B cell (primary cell): ENCODE measurements at regions not wholly inside any gene's neighbourhood (a gene's known extent, or its start where the extent isn't known, plus 50 kb on each side); places are given as distances from the start of the nearest gene placed in this dataset.

Experiments
- ATAC-seq: fragments of 200-7000 bp; cut with Tn5 transposase; one replicate; pipeline ENCODE4 v1.10.0; 2021; ENCODE audit warnings: low read depth, mild to moderate bottlenecking, moderate number of reproducible peaks, moderate library complexity
- CTCF ChIA-PET: fragments of 350-600 bp; sonication (Branson Sonifier 250); formaldehyde crosslinking; loops from one replicate; lab custom pipeline; 2021; ENCODE audit warnings: antibody characterized with exemption, inconsistent platforms; lab: Charles Lee
- POLR2A ChIA-PET: fragments of 350-600 bp; sonication (Branson Sonifier 250); formaldehyde crosslinking; loops from one replicate; lab custom pipeline; 2021; ENCODE audit warnings: antibody characterized with exemption; lab: Charles Lee
- DNase-seq: peaks from one replicate; pipeline ENCODE4 v3.0.0; 2013
- H2AFZ ChIP-seq: 2 replicates; pipeline ENCODE4 v1.6.1; 2012; ENCODE audit warnings: mild to moderate bottlenecking, low read depth, low read length; ENCODE audit not compliant: insufficient read depth, poor library complexity, severe bottlenecking
- H3K27ac ChIP-seq, 2 donors: 1 replicate in 1 of 2; 2 replicates in 1 of 2; pipeline ENCODE4 v1.5.1; 2012 to 2013; ENCODE audit warnings: low read length in 2 of 2, mild to moderate bottlenecking in 2 of 2, moderate library complexity in 1 of 2
- H3K27me3 ChIP-seq, 4 experiments: fragments of 200-600 bp in 1 of 4; sonication (generic) in 1 of 4; replicated peaks in 1 of 4; 1 replicate in 2 of 4; 2 replicates in 2 of 4; pipeline versions ENCODE4 v1.6.1 to v1.7.0; 2013 to 2016; ENCODE audit warnings: low read length in 3 of 4, mild to moderate bottlenecking in 2 of 4, mixed read lengths in 1 of 4, moderate library complexity in 1 of 4; ENCODE audit not compliant: insufficient read depth in 4 of 4, control insufficient read depth in 3 of 4; ENCODE audit errors: control extremely low read depth in 1 of 4
- H3K36me3 ChIP-seq, 2 experiments: replicated peaks in 1 of 2; 1 replicate in 1 of 2; 2 replicates in 1 of 2; pipeline versions ENCODE4 v1.6.1 to v1.7.1; 2013; ENCODE audit warnings: low read length in 1 of 2; ENCODE audit not compliant: insufficient read depth in 2 of 2, control insufficient read depth in 1 of 2; ENCODE audit errors: control extremely low read depth in 1 of 2, extremely low read depth in 1 of 2
- H3K4me1 ChIP-seq, 2 donors: fragments of 200-600 bp in 1 of 2; sonication (generic) in 1 of 2; 1 replicate in 1 of 2; 2 replicates in 1 of 2; pipeline versions ENCODE4 v1.5.1 to v1.6.1; 2013 to 2017; ENCODE audit warnings: low read length in 2 of 2; ENCODE audit not compliant: control insufficient read depth in 2 of 2, insufficient read depth in 2 of 2
- H3K4me2 ChIP-seq: replicated peaks from 2 replicates; pipeline ENCODE3; 2012; ENCODE audit warnings: mild to moderate bottlenecking, low read depth, low read length; ENCODE audit not compliant: poor library complexity, severe bottlenecking
- H3K4me3 ChIP-seq, 5 experiments: fragments of 200-600 bp in 1 of 5; sonication (generic) in 1 of 5; 1 replicate in 3 of 5; 2 replicates in 2 of 5; pipeline versions ENCODE4 v1.5.1 to v1.7.0; 2011 to 2016; ENCODE audit warnings: low read length in 4 of 5, mild to moderate bottlenecking in 4 of 5, low read depth in 2 of 5, control low read depth in 1 of 5, moderate library complexity in 1 of 5; ENCODE audit not compliant: insufficient read depth in 1 of 5; ENCODE audit errors: control extremely low read depth in 1 of 5, extremely low read depth in 1 of 5
- H3K79me2 ChIP-seq: fragments of 200-600 bp; sonication (generic); one replicate; pipeline ENCODE4 v1.6.0; 2016; ENCODE audit warnings: low read length; ENCODE audit not compliant: control insufficient read depth, insufficient read depth
- H3K9ac ChIP-seq: fragments of 200-600 bp; sonication (generic); 2 replicates; pipeline ENCODE4 v1.6.1; 2017; ENCODE audit warnings: mild to moderate bottlenecking, low read length, moderate library complexity
- H3K9me3 ChIP-seq, 3 donors: one replicate each; pipeline versions ENCODE4 v1.6.1 to v1.7.1; 2013; ENCODE audit warnings: low read length in 2 of 3; ENCODE audit not compliant: control insufficient read depth in 2 of 3, insufficient read depth in 1 of 3; ENCODE audit errors: control extremely low read depth in 1 of 3
- H4K20me1 ChIP-seq: 2 replicates; pipeline ENCODE4 v1.6.0; 2012; ENCODE audit warnings: mild to moderate bottlenecking, low read length; ENCODE audit not compliant: insufficient read depth, control insufficient read depth, poor library complexity, severe bottlenecking
- H3K27ac Mint-ChIP-seq: one replicate; pipeline ENCODE4 v1.8.0; 2021; ENCODE audit warnings: mixed read lengths
- H3K27me3 Mint-ChIP-seq: one replicate; pipeline ENCODE4 v1.8.0; 2021; ENCODE audit warnings: mixed read lengths
- H3K4me1 Mint-ChIP-seq: one replicate; pipeline ENCODE4 v1.8.0; 2021; ENCODE audit warnings: mixed read lengths
- H3K4me3 Mint-ChIP-seq: one replicate; pipeline ENCODE4 v1.8.0; 2021; ENCODE audit warnings: mixed read lengths
- H3K9me3 Mint-ChIP-seq: one replicate; pipeline ENCODE4 v1.8.0; 2022; ENCODE audit warnings: mixed read lengths; ENCODE audit not compliant: insufficient read depth
- EZH2 ChIP-seq: IDR thresholded peaks from 2 replicates; pipeline ENCODE4 v1.6.1; 2012; ENCODE audit warnings: borderline replicate concordance, low read depth, mild to moderate bottlenecking, moderate library complexity, low read length; ENCODE audit not compliant: insufficient read depth, poor library complexity, severe bottlenecking
- WGBS: methylation state at CpG from one replicate; pipeline ENCODE4 v1.1.5; 2013; ENCODE audit warnings: missing lambda C conversion rate; ENCODE audit not compliant: insufficient coverage; 5-methylcytosine and 5-hydroxymethylcytosine counted together
- intact Hi-C: fragments of 100-400 bp; cut with micrococcal nuclease; formaldehyde crosslinking; loops from one replicate; pipeline ENCODE4 v1.10.0; 2022
- TF ChIP-seq, protein P1 (sequence below): fragments of 200-600 bp; IDR thresholded peaks from one replicate; pipeline ENCODE4 v1.8.0; 2022; ENCODE audit warnings: antibody characterized with exemption, mild to moderate bottlenecking

DNA sequence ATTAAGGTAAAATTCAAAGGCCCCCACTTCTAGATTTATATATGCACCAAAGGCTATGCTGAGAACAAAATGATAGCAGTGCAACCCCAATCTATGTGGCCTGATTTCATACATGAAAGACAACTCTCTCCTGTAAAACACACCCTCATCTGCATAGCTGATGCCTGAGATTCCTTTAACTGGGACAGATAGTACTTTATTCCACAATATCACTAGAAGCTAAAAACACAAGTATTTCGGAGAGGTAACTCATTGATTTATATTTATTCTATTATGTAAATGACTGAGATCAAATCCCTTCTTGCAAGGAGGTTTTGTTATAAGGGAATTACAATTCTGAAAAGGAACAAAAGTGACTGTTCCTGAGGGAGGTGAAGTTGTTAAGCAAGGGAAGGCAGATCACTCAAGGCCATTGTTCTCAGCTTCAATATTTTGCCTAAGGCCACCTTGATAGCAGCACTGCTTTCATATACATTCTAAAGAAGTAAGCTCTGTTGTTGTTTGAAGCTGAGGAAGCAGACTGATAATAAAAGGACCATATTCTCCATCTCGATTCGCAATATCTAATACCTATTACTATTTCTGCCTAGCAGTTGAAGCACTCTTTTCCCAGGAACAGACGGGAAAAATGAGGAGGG lies 471.0 kb upstream of the CDH7 start:
- H3K4me1 Mint-ChIP-seq, result no peaks in the 10 kb centered on the region
- DNase-seq (no peak), ATAC-seq (no peak)
- Histone ChIP-seq H3K4me2 (no peak overlapping the region), H3K9ac (no peak overlapping the region), H3K4me1 (no peaks in the 10 kb centered on the region), H2AFZ (no peak overlapping the region), H3K27me3 (no peaks in the 10 kb centered on the region), H3K79me2 (no peaks in the 10 kb centered on the region), H3K4me3 (no peak overlapping the region), H4K20me1 (no peaks in the 10 kb centered on the region), H3K27ac (no peak overlapping the region), H3K9me3 (peaks cover 0 to 3% (median 2%) of the 10 kb centered on the region in 3 donors), H3K36me3 (no peaks in the 10 kb centered on the region)
- no peaks in the 10 kb centered on the region for H3K27me3 Mint-ChIP-seq
- CTCF ChIA-PET, result no interaction called here
- H3K27ac Mint-ChIP-seq, result no peak overlapping the region
- H3K9me3 Mint-ChIP-seq, result no peaks in the 10 kb centered on the region
- intact Hi-C loops, result no loop called here
- POLR2A ChIA-PET, result no interaction called here
- TF ChIP-seq EZH2, result no peak
- TF ChIP-seq, protein P1, sequence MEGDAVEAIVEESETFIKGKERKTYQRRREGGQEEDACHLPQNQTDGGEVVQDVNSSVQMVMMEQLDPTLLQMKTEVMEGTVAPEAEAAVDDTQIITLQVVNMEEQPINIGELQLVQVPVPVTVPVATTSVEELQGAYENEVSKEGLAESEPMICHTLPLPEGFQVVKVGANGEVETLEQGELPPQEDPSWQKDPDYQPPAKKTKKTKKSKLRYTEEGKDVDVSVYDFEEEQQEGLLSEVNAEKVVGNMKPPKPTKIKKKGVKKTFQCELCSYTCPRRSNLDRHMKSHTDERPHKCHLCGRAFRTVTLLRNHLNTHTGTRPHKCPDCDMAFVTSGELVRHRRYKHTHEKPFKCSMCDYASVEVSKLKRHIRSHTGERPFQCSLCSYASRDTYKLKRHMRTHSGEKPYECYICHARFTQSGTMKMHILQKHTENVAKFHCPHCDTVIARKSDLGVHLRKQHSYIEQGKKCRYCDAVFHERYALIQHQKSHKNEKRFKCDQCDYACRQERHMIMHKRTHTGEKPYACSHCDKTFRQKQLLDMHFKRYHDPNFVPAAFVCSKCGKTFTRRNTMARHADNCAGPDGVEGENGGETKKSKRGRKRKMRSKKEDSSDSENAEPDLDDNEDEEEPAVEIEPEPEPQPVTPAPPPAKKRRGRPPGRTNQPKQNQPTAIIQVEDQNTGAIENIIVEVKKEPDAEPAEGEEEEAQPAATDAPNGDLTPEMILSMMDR, result no peak
- no CpG with 5 or more reads among the region's 4 CpGs for WGBS
- H3K4me3 Mint-ChIP-seq, result no peak overlapping the region

DNA sequence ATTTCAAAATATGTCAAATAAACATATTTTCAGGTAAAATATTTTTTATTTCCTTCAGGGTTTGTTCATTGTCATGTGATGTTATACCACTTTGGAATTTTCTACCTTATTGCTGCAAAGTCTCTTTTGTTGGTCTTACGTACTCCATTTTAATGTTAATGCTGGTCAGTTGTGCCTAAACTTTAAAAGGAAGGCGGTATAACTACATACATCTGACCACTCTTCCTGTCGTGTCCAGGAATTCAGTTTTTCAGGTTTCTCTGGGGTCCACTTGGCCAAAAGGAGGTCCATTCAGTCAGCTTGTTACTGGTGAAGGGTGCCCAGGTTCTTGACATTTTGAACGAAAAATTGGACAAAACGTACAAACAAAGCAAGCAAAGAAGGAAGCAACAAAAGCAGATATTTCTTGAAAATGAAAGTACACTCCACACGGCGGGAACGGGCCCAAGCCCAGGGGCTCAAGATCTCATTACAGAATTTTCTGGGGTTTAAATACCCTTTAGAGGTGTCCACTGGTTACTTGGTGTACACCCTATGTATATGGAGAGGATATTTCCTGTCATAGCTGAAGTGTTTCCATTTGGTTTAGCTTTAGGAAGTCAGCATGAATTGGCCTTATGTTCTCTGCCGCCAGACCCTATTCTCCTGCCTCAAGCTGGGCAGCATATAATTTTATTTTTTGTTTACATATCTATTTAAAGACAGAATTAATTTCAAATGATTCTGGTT lies 471.7 kb upstream of the CDH7 start:
- Mint-ChIP-seq H3K4me3 (no peak overlapping the region), H3K9me3 (no peaks in the 10 kb centered on the region), H3K4me1 (no peaks in the 10 kb centered on the region), H3K27me3 (no peaks in the 10 kb centered on the region), H3K27ac (no peak overlapping the region)
- Histone ChIP-seq H3K27ac (no peak overlapping the region), H3K36me3 (no peaks in the 10 kb centered on the region), H3K4me1 (no peaks in the 10 kb centered on the region), H4K20me1 (no peaks in the 10 kb centered on the region), H3K4me2 (no peak overlapping the region), H3K4me3 (no peak overlapping the region), H3K9me3 (peaks cover 0 to 3% (median 2%) of the 10 kb centered on the region in 3 donors), H2AFZ (no peak overlapping the region), H3K79me2 (no peaks in the 10 kb centered on the region), H3K9ac (no peak overlapping the region), H3K27me3 (no peaks in the 10 kb centered on the region)
- POLR2A ChIA-PET, result no interaction called here
- intact Hi-C loops, result no loop called here
- no peak for TF ChIP-seq EZH2
- TF ChIP-seq, protein P1, result no peak
- 89% methylated on average over 2 of the region's 9 CpGs for WGBS
- DNase-seq, result no peak
- CTCF ChIA-PET, result no interaction called here
- no peak for ATAC-seq
